ENCODE measurements at regions not wholly inside any gene's neighbourhood (a gene's known extent, or its start where the extent isn't known, plus 50 kb on each side); places are given as distances from the start of the nearest gene placed in this dataset.

- DNase-seq (ENCODE audit: low read depth): no peak
These were observed 190.3 kb upstream of the MAF start for GRCh38 chr16:79790854-79791253.

GRCh38 chr16:79788949-79789348, 188.4 kb upstream of the MAF start:
- DNase-seq (ENCODE audit: low read depth): no peak

DNA sequence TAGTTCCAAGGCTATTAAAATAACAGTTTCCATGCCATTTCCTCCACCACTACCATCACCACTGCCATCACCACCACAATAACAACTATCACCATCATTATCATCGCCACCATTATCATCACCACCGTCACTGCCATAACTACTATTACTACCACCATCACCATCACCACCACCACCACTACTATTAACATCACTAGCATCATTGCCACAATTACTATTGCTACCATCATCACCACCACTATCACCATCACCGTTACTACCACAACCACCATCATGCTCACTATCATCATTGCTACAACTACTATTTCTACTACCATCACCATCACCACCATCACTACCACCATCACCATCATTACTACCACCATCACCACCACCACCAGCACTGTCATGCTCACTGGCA, 185.9 kb upstream of the MAF start:
- DNase-seq (ENCODE audit: low read depth): no peak

DNA sequence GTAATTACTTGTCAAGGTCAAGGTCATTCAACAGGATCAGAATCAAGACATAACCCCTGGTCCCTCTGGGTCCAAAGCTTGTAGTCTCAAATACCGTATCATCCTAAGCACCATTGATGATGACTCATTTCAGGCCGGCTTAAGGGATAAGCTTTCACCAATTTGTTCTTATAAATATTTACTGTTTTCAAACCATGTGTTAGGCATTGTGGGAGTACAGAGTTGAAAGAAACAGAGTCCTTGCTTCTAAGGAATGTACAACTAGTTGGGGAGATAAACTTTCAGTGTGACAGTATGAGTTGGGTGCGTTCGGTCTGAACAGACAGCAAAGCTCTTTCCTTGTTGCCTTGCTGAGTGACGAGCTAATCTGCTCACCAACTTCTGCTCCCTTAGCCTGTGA, 183.5 kb upstream of the MAF start:
- DNase-seq (ENCODE audit: low read depth): no peak

- DNase-seq (ENCODE audit: low read depth): no peak
These were observed 177.1 kb upstream of the MAF start for GRCh38 chr16:79777679-79778078.

GRCh38 chr16:79776243-79776847, 175.8 kb upstream of the MAF start:
- DNase-seq (ENCODE audit: low read depth): no peak

GRCh38 chr16:79772784-79773183, 172.2 kb upstream of the MAF start:
- DNase-seq (ENCODE audit: low read depth): no peak

- DNase-seq (ENCODE audit: low read depth): no peak
These were observed 171.5 kb upstream of the MAF start for GRCh38 chr16:79772048-79772447.

DNA sequence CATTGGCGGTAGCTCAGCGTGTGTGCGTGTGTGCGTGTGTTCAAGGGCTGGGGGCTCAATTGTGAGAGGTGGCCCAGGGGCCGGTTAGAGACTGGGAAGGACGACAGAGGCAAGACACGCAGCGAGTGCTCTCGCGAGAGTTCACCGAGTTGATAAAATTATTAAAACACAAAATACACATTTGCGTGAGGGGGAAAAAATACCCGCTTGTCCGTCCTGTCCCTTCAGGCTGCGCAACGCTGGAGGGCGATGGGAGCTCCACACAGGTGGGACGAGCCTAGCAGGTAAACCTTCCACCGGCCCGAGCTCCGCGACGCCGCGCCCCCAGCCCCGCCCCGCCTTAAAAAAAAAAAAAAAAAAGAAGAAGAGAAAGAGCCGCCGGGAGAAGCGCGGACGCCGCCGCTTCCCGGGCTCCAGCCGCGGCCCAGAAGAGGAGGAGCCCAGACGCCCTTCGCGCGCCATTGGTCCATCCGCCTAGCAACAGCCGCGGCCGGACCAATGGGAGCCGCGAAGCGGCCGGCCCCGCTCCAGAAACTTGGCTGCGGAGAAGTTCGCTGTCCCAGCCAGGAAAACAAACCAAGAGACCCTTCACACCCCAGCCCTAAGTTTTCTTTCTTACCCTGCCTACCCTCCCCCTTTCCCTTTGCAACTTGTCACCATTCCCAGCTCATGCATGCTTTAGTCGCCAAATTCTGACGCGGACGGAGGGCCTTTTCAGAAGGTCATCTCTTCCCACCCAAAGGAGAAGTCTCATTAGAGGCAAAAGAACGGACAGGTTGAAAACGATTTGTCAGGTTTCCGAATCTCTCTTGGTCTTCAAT, 169.9 kb upstream of the MAF start:
- peak; percentile 24 for DNase-seq (ENCODE audit: low read depth)

DNA sequence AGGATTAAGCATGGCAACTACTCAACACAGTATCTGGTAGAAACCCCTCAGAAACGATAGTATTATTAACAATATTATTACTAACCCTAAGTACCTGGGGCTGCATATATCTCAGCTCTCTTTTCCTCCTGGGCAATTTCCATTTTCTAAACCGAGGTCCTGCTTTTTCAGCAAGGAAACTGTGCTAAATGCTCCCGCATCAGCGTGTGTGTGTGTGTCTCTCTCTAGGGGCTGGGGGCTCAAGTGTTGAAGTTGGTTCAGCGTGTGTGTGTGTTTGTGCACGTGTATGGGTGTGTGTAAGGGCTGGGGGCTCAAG, 169.3 kb upstream of the MAF start:
- no peak for DNase-seq (ENCODE audit: low read depth)

GRCh38 chr16:79769270-79769927, 168.9 kb upstream of the MAF start:
- DNase-seq (ENCODE audit: low read depth): no peak

DNA sequence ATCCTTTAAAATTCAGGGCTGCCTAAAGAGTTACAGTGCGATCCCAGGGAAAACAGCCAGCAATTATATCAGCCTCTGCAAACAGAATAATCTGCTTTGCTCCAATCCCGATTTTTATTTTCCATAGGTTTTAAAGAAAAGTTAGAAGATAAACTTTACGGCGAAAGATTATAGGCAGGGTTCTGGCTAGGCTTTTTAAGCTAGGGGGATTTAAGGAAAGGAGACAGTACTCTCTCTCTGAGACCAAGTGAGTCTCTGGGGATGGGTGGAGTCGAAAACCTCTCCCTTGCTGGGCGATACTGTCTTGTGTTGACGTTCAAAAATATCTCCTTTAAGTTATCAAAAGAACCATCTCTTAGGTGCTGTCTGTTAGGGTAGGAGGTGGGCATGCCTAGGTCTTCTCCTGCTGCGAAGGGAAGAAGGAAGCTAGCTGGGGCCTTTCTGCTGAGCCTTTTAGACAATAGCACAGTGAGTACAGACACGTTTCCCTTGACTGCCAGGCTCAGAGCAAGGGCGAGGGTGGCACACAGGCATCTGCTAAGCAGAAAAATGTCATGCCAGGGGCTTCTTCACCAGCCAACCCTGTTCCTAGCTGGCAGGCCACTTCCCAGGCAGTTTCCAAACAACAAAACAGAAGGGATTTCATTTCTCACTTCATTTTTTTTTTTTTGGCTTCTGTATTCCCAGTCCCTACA, 167.9 kb upstream of the MAF start:
- DNase-seq (ENCODE audit: low read depth): no peak

- DNase-seq (ENCODE audit: low read depth): no peak
These were observed 167.1 kb upstream of the MAF start for GRCh38 chr16:79767421-79768275.

DNA sequence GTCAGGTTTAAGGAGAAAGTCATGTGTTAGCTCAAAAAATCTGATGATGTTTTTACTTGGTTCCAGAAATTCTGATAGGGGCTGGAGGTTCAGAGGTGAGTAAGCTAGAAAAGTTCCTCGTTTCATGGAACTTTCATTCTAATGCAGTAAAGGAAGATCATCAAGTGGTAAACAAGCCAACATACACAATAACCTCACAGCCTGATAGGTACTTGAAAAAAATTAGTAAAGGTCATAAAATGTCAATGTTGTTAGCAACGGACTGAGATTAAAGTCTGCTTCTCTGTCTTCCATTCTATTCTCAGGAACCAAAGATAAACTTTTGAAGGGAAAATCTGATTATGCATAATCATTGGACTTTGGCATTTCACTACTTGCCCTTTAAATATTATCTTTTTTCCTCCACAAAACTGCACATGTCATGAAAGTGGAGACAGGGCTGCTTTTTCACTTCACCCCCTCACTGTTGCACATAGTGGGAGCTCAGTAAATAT, 165.4 kb upstream of the MAF start:
- DNase-seq (ENCODE audit: low read depth): no peak

DNA sequence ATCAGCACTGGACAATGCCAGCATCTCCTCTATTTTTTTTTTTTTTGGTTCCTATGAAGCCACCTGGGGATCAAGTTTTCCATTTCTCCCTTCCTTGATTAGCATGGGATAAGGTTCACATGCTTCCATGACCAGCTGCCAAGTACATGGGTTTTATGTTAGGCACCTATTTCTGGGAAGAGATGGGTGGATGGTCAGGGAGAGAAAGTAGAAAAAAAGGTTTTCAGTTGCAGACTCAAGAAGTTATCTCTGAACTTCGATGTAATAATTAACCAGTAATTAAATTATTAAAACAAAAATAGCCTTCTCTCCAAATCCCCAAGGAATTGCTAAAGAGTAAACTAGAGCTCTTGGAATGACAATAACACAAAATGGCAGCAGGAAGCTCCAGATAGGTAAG, 164.9 kb upstream of the MAF start:
- DNase-seq (ENCODE audit: low read depth): no peak

DNA sequence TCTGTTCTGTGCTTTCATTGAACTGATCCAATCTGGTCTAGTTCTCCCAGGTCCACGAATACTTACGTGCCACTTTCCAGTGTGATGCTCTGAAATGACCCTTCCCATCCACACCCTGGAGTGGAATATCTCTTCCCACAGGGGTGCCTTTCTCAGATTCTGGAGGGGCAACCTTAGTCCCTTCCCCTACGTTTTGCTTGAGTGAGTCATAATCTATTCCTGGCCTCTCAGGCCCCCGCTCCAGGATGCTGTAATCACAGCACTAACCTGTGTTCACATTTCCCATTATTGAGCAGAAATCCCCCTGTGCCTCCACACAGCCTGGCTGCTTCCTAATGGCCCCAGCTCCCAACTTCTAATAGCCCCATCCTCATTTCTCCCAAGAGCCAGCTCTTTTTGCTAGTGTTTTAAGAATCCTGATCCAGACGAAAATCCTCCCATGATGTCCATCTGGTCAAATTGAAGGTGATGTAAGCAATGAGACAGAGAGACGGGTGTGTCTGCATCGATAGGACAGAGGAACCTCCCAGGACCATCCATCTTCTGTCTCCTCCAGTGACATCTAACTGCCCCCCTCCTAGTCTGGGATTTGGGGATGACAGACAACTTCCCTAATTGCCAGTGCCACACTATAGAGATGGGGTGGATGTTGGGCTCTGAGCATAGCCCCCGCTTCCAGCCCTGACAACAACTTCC, 164.0 kb upstream of the MAF start:
- no peak for DNase-seq (ENCODE audit: low read depth)

- DNase-seq (ENCODE audit: low read depth): no peak
These were observed 161.7 kb upstream of the MAF start for GRCh38 chr16:79762217-79762616.

GRCh38 chr16:79758615-79759346, 158.2 kb upstream of the MAF start:
- DNase-seq (ENCODE audit: low read depth): no peak

GRCh38 chr16:79757968-79758367, 157.4 kb upstream of the MAF start:
- no peak for DNase-seq (ENCODE audit: low read depth)

- DNase-seq (ENCODE audit: low read depth): no peak
These were observed 156.6 kb upstream of the MAF start for GRCh38 chr16:79757163-79757562.

Data from stimulated activated CD8-positive, alpha-beta memory T cell treated with anti-CD3 and anti-CD28 coated beads, Interleukin-12 subunit alpha, Interleukin-12 subunit beta, amount 100 ng/mL, for 4 hours (primary cell).